Loucy (cell line): ENCODE measurements at regions not wholly inside any gene's neighbourhood (a gene's known extent, or its start where the extent isn't known, plus 50 kb on each side); places are given as distances from the start of the nearest gene placed in this dataset.

Experiments used
- EZH2phosphoT487 ChIP-seq: fragments of 200-600 bp; IDR thresholded peaks from 2 replicates; pipeline ENCODE4 v1.6.1; 2018; ENCODE audit warnings: antibody characterized with exemption, mild to moderate bottlenecking, moderate library complexity, borderline replicate concordance
- TF ChIP-seq, protein P1 (sequence below): fragments of 200-600 bp; sonication (generic); conservative IDR thresholded peaks from 2 replicates; pipeline ENCODE4 v1.5.1; 2014; ENCODE audit warnings: mild to moderate bottlenecking, antibody characterized with exemption, low read length

DNA sequence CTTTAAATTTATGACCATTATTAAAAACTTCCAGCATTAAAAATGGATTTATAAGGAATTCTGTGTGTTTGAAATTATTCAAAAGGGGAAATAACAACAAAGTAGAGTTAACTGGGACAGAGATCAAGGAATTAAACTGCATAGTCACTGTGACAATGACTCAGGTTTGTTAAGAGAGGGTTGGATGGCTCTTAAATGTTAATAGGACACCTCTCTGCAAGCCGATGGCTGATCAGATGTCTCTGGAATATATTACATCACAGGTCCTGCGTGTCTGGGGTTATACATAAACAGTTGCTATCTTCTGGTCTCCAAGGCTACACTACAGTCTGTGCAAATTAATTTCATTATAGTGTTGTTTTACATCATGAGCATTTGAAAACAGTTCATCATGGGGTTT lies 574.3 kb downstream of the COL12A1 start:
- TF ChIP-seq, protein P1, sequence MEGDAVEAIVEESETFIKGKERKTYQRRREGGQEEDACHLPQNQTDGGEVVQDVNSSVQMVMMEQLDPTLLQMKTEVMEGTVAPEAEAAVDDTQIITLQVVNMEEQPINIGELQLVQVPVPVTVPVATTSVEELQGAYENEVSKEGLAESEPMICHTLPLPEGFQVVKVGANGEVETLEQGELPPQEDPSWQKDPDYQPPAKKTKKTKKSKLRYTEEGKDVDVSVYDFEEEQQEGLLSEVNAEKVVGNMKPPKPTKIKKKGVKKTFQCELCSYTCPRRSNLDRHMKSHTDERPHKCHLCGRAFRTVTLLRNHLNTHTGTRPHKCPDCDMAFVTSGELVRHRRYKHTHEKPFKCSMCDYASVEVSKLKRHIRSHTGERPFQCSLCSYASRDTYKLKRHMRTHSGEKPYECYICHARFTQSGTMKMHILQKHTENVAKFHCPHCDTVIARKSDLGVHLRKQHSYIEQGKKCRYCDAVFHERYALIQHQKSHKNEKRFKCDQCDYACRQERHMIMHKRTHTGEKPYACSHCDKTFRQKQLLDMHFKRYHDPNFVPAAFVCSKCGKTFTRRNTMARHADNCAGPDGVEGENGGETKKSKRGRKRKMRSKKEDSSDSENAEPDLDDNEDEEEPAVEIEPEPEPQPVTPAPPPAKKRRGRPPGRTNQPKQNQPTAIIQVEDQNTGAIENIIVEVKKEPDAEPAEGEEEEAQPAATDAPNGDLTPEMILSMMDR: no peak
- TF ChIP-seq EZH2phosphoT487: no peak
